Endothelial cell of umbilical vein (primary cell): ENCODE measurements at regions not wholly inside any gene's neighbourhood (a gene's known extent, or its start where the extent isn't known, plus 50 kb on each side); places are given as distances from the start of the nearest gene placed in this dataset.

Experiments used
- BruUV-seq: library from RNA; stranded (reverse); fragments of 400-500 nt; replicated peaks from 2 replicates; lab custom pipeline; 2021; lab: Mats Ljungman, UMichigan
- CTCF ChIA-PET: fragments of 300-600, 350-600 bp; sonication (Branson Sonifier 250); formaldehyde crosslinking; loops from one replicate; lab custom pipeline; 2021; ENCODE audit warnings: antibody characterized with exemption, inconsistent platforms; lab: Charles Lee
- POLR2A ChIA-PET: fragments of 300-600, 350-600 bp; sonication (Branson Sonifier 250); formaldehyde crosslinking; loops from one replicate; lab custom pipeline; 2021; ENCODE audit warnings: antibody characterized with exemption, inconsistent platforms; lab: Charles Lee
- DNase-seq: peaks from one replicate; pipeline ENCODE4 v3.0.0-alpha.2; 2011; ENCODE audit warnings: low read depth, low spot score
- FAIRE-seq: peaks from 2 replicates; lab custom pipeline; 2011; peaks lifted over from hg19 to GRCh38; lab: Jason Lieb, UNC
- H2AFZ ChIP-seq: 2 replicates; pipeline ENCODE4 v1.6.0; 2012; ENCODE audit warnings: low read depth, low read length, control low read depth, inconsistent platforms
- H3K27ac ChIP-seq: 2 replicates; pipeline ENCODE4 v1.5.1; 2011; ENCODE audit warnings: low read depth, mild to moderate bottlenecking, control low read depth, low read length, moderate library complexity; ENCODE audit not compliant: insufficient read depth
- H3K27me3 ChIP-seq, 2 experiments: 2 replicates each; pipeline versions ENCODE4 v1.6.0 to v1.6.1; 2011; ENCODE audit warnings: low read length in 2 of 2, mixed read lengths in 1 of 2; ENCODE audit not compliant: control insufficient read depth in 2 of 2, insufficient read depth in 2 of 2
- H3K36me3 ChIP-seq, 2 experiments: 2 replicates in 1 of 2; 3 replicates in 1 of 2; pipeline ENCODE4 v1.5.1; 2011; ENCODE audit warnings: low read length in 2 of 2, mild to moderate bottlenecking in 1 of 2, moderate library complexity in 1 of 2; ENCODE audit not compliant: control insufficient read depth in 2 of 2, insufficient read depth in 2 of 2; ENCODE audit errors: extremely low read depth in 1 of 2
- H3K4me1 ChIP-seq: 3 replicates; pipeline ENCODE4 v1.5.1; 2011; ENCODE audit warnings: mild to moderate bottlenecking, low read length; ENCODE audit not compliant: control insufficient read depth, insufficient read depth; ENCODE audit errors: extremely low read depth
- H3K4me2 ChIP-seq: 2 replicates; pipeline ENCODE4 v1.6.1; 2011; ENCODE audit warnings: low read length, control low read depth, mixed read lengths; ENCODE audit not compliant: insufficient read depth
- H3K4me3 ChIP-seq, 3 experiments: fragments of 200-600 bp in 1 of 3; sonication (generic), shearing (Covaris generic) in 1 of 3; replicated peaks in 1 of 3; 2 replicates each; pipeline ENCODE4 v1.5.1; 2011 to 2016; ENCODE audit warnings: control low read depth in 3 of 3, low read length in 3 of 3, mild to moderate bottlenecking in 2 of 3, inconsistent platforms in 1 of 3, low read depth in 1 of 3, moderate library complexity in 1 of 3; ENCODE audit not compliant: insufficient read depth in 1 of 3
- H3K79me2 ChIP-seq: 2 replicates; pipeline ENCODE4 v1.6.0; 2012; ENCODE audit warnings: low read length, inconsistent platforms; ENCODE audit not compliant: control insufficient read depth, insufficient read depth
- H3K9ac ChIP-seq: replicated peaks from 2 replicates; pipeline ENCODE3; 2011; ENCODE audit warnings: low read length, control low read depth; ENCODE audit not compliant: insufficient read depth; ENCODE audit errors: extremely low read depth
- H3K9me1 ChIP-seq: replicated peaks from 3 replicates; pipeline ENCODE4 v1.6.0; 2011; ENCODE audit warnings: mild to moderate bottlenecking, low read length; ENCODE audit not compliant: control insufficient read depth, insufficient read depth; ENCODE audit errors: extremely low read depth
- H3K9me3 ChIP-seq: replicated peaks from 2 replicates; pipeline ENCODE4 v1.5.1; 2012; ENCODE audit warnings: low read length, inconsistent platforms; ENCODE audit not compliant: control insufficient read depth, insufficient read depth
- H4K20me1 ChIP-seq: replicated peaks from 2 replicates; pipeline ENCODE3; 2011; ENCODE audit warnings: mild to moderate bottlenecking, low read length; ENCODE audit not compliant: control insufficient read depth, insufficient read depth; ENCODE audit errors: extremely low read depth
- CTCF ChIP-seq, 2 donors: IDR thresholded peaks; 1 replicate in 1 of 2; 2 replicates in 1 of 2; pipeline ENCODE4 v1.5.1; 2011; ENCODE audit warnings: low read length in 2 of 2, mild to moderate bottlenecking in 2 of 2, moderate library complexity in 2 of 2, control low read depth in 1 of 2, inconsistent platforms in 1 of 2, low read depth in 1 of 2; ENCODE audit not compliant: insufficient read depth in 1 of 2; ENCODE audit errors: extremely low read depth in 1 of 2
- EZH2 ChIP-seq: IDR thresholded peaks from 2 replicates; pipeline ENCODE4 v1.6.1; 2012; ENCODE audit warnings: borderline replicate concordance, low read depth, mild to moderate bottlenecking, moderate library complexity, low read length, inconsistent platforms; ENCODE audit not compliant: severe bottlenecking
- FOS ChIP-seq: IDR thresholded peaks from 2 replicates; pipeline ENCODE4 v1.6.1; 2011; ENCODE audit warnings: mild to moderate bottlenecking, low read length, moderate library complexity, borderline replicate concordance; ENCODE audit not compliant: insufficient read depth
- GATA2 ChIP-seq: IDR thresholded peaks from 2 replicates; pipeline ENCODE4 v1.7.0; 2011; ENCODE audit warnings: low read depth, mild to moderate bottlenecking, moderate library complexity, mixed read lengths, low read length; ENCODE audit not compliant: insufficient read length, insufficient read depth
- JUN ChIP-seq: IDR thresholded peaks from 2 replicates; pipeline ENCODE4 v1.6.1; 2011; ENCODE audit warnings: borderline replicate concordance, low read depth; ENCODE audit not compliant: insufficient read length, insufficient read depth
- MAX ChIP-seq: IDR thresholded peaks from 2 replicates; pipeline ENCODE4 v1.6.1; 2011; ENCODE audit not compliant: insufficient read depth, insufficient read length
- MYC ChIP-seq: IDR thresholded peaks from one replicate; pipeline ENCODE4 v1.6.1; 2011; ENCODE audit warnings: mild to moderate bottlenecking, low read depth, low read length
- POLR2A ChIP-seq: IDR thresholded peaks from 2 replicates; pipeline ENCODE4 v1.6.1; 2012; ENCODE audit warnings: low read depth, mild to moderate bottlenecking, control low read depth, low read length
- POLR2AphosphoS5 ChIP-seq: IDR thresholded peaks from 2 replicates; pipeline ENCODE4 v1.6.1; 2012; ENCODE audit warnings: low read depth, mild to moderate bottlenecking, control low read depth, low read length, moderate library complexity; ENCODE audit not compliant: insufficient read depth
- dilution Hi-C: fragments of 300-500 bp; cut with MboI; formaldehyde crosslinking; loops from one replicate; pipeline ENCODE4 v1.15.0; 2019; ENCODE audit warnings: low sequenced_read_pairs; ENCODE audit not compliant: extremely low pct_ligation_motif_present
- intact Hi-C: fragments of 100-400 bp; cut with micrococcal nuclease; formaldehyde crosslinking; loops from one replicate; pipeline ENCODE4 v1.10.0; 2022

GRCh38 chr1:5447503-5447960, 544.7 kb downstream of the NPHP4 start:
- DNase-seq: no peak
- H3K9me1 ChIP-seq: no peaks in the 10 kb centered on the region
- H3K9ac ChIP-seq: no peak overlapping the region
- no peak for TF ChIP-seq CTCF (IDR thresholded peaks at IDR 0.05; ENCODE audit: extremely low read depth in 1 of 2, insufficient read depth in 1 of 2, low read depth in 1 of 2, low read length in 2 of 2)
- no peak for TF ChIP-seq MYC
- TF ChIP-seq GATA2: no peak
- no peak for TF ChIP-seq MAX
- no peak for TF ChIP-seq EZH2
- no peak for TF ChIP-seq JUN
- no peak for TF ChIP-seq POLR2AphosphoS5
- TF ChIP-seq FOS: no peak
- no peak for TF ChIP-seq POLR2A
- peaks cover 11% of the 10 kb centered on the region for H3K9me3 ChIP-seq
- H3K27ac ChIP-seq: no peak overlapping the region
- H2AFZ ChIP-seq: no peak overlapping the region
- ChIA-PET POLR2A (no interaction called here), CTCF (no interaction called here)
- no peaks in the 10 kb centered on the region for H4K20me1 ChIP-seq
- H3K79me2 ChIP-seq: no peaks in the 10 kb centered on the region
- intact Hi-C loops: no loop called here
- H3K36me3 ChIP-seq: no peaks in the 10 kb centered on the region
- dilution Hi-C loops: no loop called here
- BruUV-seq: no TSS peak
- no peak overlapping the region for H3K4me3 ChIP-seq
- no peaks in the 10 kb centered on the region for H3K4me1 ChIP-seq
- no peak for FAIRE-seq
- H3K4me2 ChIP-seq: no peak overlapping the region
- H3K27me3 ChIP-seq: no peaks in the 10 kb centered on the region
